Chondrocyte (in vitro differentiated cells): ENCODE measurements at regions not wholly inside any gene's neighbourhood (a gene's known extent, or its start where the extent isn't known, plus 50 kb on each side); places are given as distances from the start of the nearest gene placed in this dataset.

Experiments used
- DNase-seq: peaks from one replicate; pipeline ENCODE4 v3.0.0; 2021; ENCODE audit warnings: mixed read lengths, low spot score
- H3K27ac Mint-ChIP-seq: one replicate; pipeline ENCODE4 v1.8.0; 2021; ENCODE audit warnings: mild to moderate bottlenecking, moderate library complexity, mixed read lengths; ENCODE audit not compliant: unreplicated experiment
- H3K27me3 Mint-ChIP-seq: 2 replicates; pipeline ENCODE4 v1.8.0; 2021; ENCODE audit warnings: low read depth, mixed read lengths
- H3K36me3 Mint-ChIP-seq: 2 replicates; pipeline ENCODE4 v1.8.0; 2021; ENCODE audit warnings: low read depth, mixed read lengths
- H3K4me1 Mint-ChIP-seq: 2 replicates; pipeline ENCODE4 v1.8.0; 2021; ENCODE audit warnings: low read depth, mild to moderate bottlenecking, mixed read lengths
- H3K4me3 Mint-ChIP-seq: one replicate; pipeline ENCODE4 v1.8.0; 2021; ENCODE audit warnings: mild to moderate bottlenecking, moderate library complexity, mixed read lengths; ENCODE audit not compliant: unreplicated experiment
- H3K9me3 Mint-ChIP-seq: 2 replicates; pipeline ENCODE4 v1.8.0; 2021; ENCODE audit warnings: low read depth, mixed read lengths
- CTCF ChIP-seq: fragments of 200-600 bp; sonication (generic); IDR thresholded peaks from 2 replicates; pipeline ENCODE4 v1.5.0; 2021; ENCODE audit warnings: antibody characterized with exemption, mild to moderate bottlenecking, moderate library complexity

- H3K4me3 Mint-ChIP-seq, result no peak overlapping the region
- no peak overlapping the region for H3K27ac Mint-ChIP-seq
- no peaks in the 10 kb centered on the region for H3K27me3 Mint-ChIP-seq
- TF ChIP-seq CTCF, result no peak
- H3K4me1 Mint-ChIP-seq, result peaks cover 11% of the 10 kb centered on the region
- no peak for DNase-seq
- H3K9me3 Mint-ChIP-seq, result peaks cover 8% of the 10 kb centered on the region
- no peaks in the 10 kb centered on the region for H3K36me3 Mint-ChIP-seq
Measured at GRCh38 chr1:195946500-195946899, 661.7 kb downstream of the KCNT2 start.

GRCh38 chr1:195941795-195942194, 666.4 kb downstream of the KCNT2 start:
- Mint-ChIP-seq H3K4me3 (no peak overlapping the region), H3K27ac (no peak overlapping the region), H3K4me1 (peaks cover 11% of the 10 kb centered on the region), H3K27me3 (no peaks in the 10 kb centered on the region), H3K36me3 (no peaks in the 10 kb centered on the region), H3K9me3 (peaks cover 8% of the 10 kb centered on the region)
- no peak for TF ChIP-seq CTCF
- DNase-seq, result no peak

- no peaks in the 10 kb centered on the region for H3K36me3 Mint-ChIP-seq
- H3K27ac Mint-ChIP-seq, result no peak overlapping the region
- no peak for DNase-seq
- peaks cover 9% of the 10 kb centered on the region for H3K4me1 Mint-ChIP-seq
- TF ChIP-seq CTCF, result no peak
- no peak overlapping the region for H3K4me3 Mint-ChIP-seq
- no peaks in the 10 kb centered on the region for H3K27me3 Mint-ChIP-seq
- H3K9me3 Mint-ChIP-seq, result peaks cover 8% of the 10 kb centered on the region
Measured at GRCh38 chr1:195941314-195941713, 666.9 kb downstream of the KCNT2 start.

- Mint-ChIP-seq H3K4me3 (no peak overlapping the region), H3K27ac (no peak overlapping the region), H3K4me1 (no peaks in the 10 kb centered on the region), H3K36me3 (peaks cover under 1% of the 10 kb centered on the region), H3K9me3 (peaks cover 8% of the 10 kb centered on the region), H3K27me3 (no peaks in the 10 kb centered on the region)
- TF ChIP-seq CTCF, result peak; percentile 55
- DNase-seq, result no peak
Measured at GRCh38 chr1:195939844-195940243, 668.4 kb downstream of the KCNT2 start.

GRCh38 chr1:195934817-195935553, 673.3 kb downstream of the KCNT2 start:
- TF ChIP-seq CTCF, result no peak
- Mint-ChIP-seq H3K4me1 (no peaks in the 10 kb centered on the region), H3K4me3 (no peak overlapping the region), H3K9me3 (peaks cover 3% of the 10 kb centered on the region), H3K27me3 (no peaks in the 10 kb centered on the region), H3K27ac (no peak overlapping the region), H3K36me3 (peaks cover 1% of the 10 kb centered on the region)
- no peak for DNase-seq
